HepG2 (cell line): ENCODE measurements at regions not wholly inside any gene's neighbourhood (a gene's known extent, or its start where the extent isn't known, plus 50 kb on each side); places are given as distances from the start of the nearest gene placed in this dataset.

Experiments used
- ATAC-seq: fragments of 200-7000 bp; cut with Tn5 transposase; 3 replicates; pipeline ENCODE4 v1.9.1; 2020; ENCODE audit warnings: mild to moderate bottlenecking, moderate library complexity
- BruUV-seq: library from RNA; stranded (reverse); fragments of 400-500 nt; replicated peaks from 2 replicates; lab custom pipeline; 2021; lab: Mats Ljungman, UMichigan
- CTCF ChIA-PET: fragments of 300-600 bp; formaldehyde crosslinking; extraction: SDS; loops from one replicate; lab custom pipeline; 2021; ENCODE audit warnings: low total read pairs, inconsistent platforms, low intra/inter-chr PET ratio; lab: Yijun Ruan, JAX
- POLR2A ChIA-PET: fragments of 350-600 bp; sonication (Branson Sonifier 250); formaldehyde crosslinking; loops from one replicate; lab custom pipeline; 2020; ENCODE audit warnings: antibody characterized with exemption, inconsistent platforms; lab: Yijun Ruan, JAX
- DNase-seq: peaks from one replicate; pipeline ENCODE4 v3.0.0-alpha.2; 2015; ENCODE audit warnings: low spot score
- FAIRE-seq: peaks from 3 replicates; lab custom pipeline; 2011; peaks lifted over from hg19 to GRCh38; lab: Jason Lieb, UNC
- H2AFZ ChIP-seq: one replicate; pipeline ENCODE4 v1.6.1; 2011; ENCODE audit warnings: low read length, inconsistent platforms
- H3K27ac ChIP-seq: fragments of 300-600 bp; 3 replicates; pipeline ENCODE4 v1.8.0; 2011; ENCODE audit warnings: mixed run types, mild to moderate bottlenecking, mixed read lengths, low read length, inconsistent platforms; ENCODE audit not compliant: insufficient read depth; ENCODE audit errors: extremely low read length
- H3K27me3 ChIP-seq, 2 experiments: fragments of 200-600 bp in 1 of 2; 2 replicates in 1 of 2; 3 replicates in 1 of 2; pipeline versions ENCODE4 v1.6.0 to v1.8.0; 2011; ENCODE audit warnings: low read length in 2 of 2, mild to moderate bottlenecking in 2 of 2, moderate library complexity in 2 of 2, inconsistent platforms in 1 of 2; ENCODE audit not compliant: insufficient read depth in 2 of 2, control insufficient read depth in 1 of 2
- H3K36me3 ChIP-seq, 2 experiments: fragments of 200-600 bp in 1 of 2; replicated peaks in 1 of 2; 2 replicates in 1 of 2; 3 replicates in 1 of 2; pipeline versions ENCODE4 v1.5.1 to v1.8.0; 2011; ENCODE audit warnings: low read length in 2 of 2, inconsistent platforms in 1 of 2; ENCODE audit not compliant: insufficient read depth in 2 of 2, control insufficient read depth in 1 of 2
- H3K4me1 ChIP-seq: 2 replicates; pipeline ENCODE4 v1.5.1; 2012; ENCODE audit warnings: low read length, inconsistent platforms; ENCODE audit not compliant: insufficient read depth
- H3K4me2 ChIP-seq: 2 replicates; pipeline ENCODE4 v1.6.0; 2011; ENCODE audit warnings: low read depth, low read length, inconsistent platforms
- H3K4me3 ChIP-seq, 3 experiments: fragments of 200-600 bp in 1 of 3; sonication (generic), shearing (Covaris generic) in 1 of 3; replicated peaks in 1 of 3; 2 replicates each; pipeline ENCODE4 v1.5.1; 2011 to 2016; ENCODE audit warnings: low read length in 3 of 3, inconsistent platforms in 2 of 3, low read depth in 2 of 3, mild to moderate bottlenecking in 2 of 3, control low read depth in 1 of 3, mixed read lengths in 1 of 3; ENCODE audit not compliant: insufficient read depth in 1 of 3
- H3K79me2 ChIP-seq: one replicate; pipeline ENCODE4 v1.6.1; 2011; ENCODE audit warnings: low read length, inconsistent platforms; ENCODE audit not compliant: insufficient read depth
- H3K9ac ChIP-seq: 2 replicates; pipeline ENCODE4 v1.6.0; 2011; ENCODE audit warnings: mild to moderate bottlenecking, low read depth, low read length, inconsistent platforms; ENCODE audit not compliant: insufficient read depth
- H3K9me3 ChIP-seq: 2 replicates; pipeline ENCODE4 v1.5.1; 2012; ENCODE audit warnings: mild to moderate bottlenecking, low read length
- H4K20me1 ChIP-seq: 2 replicates; pipeline ENCODE4 v1.6.0; 2011; ENCODE audit warnings: inconsistent platforms, mild to moderate bottlenecking, low read length, moderate library complexity; ENCODE audit not compliant: insufficient read depth
- ARNT2 ChIP-seq: sonication (generic); formaldehyde crosslinking; IDR thresholded peaks from 2 replicates; pipeline ENCODE4 v1.8.0; 2022; ENCODE audit warnings: mild to moderate bottlenecking, low read depth, missing genetic modification reagents, moderate library complexity
- ZFP37 ChIP-seq: sonication (generic); formaldehyde crosslinking; IDR thresholded peaks from 2 replicates; pipeline ENCODE4 v1.4.0; 2020; ENCODE audit warnings: missing genetic modification reagents, borderline replicate concordance
- ZNF329 ChIP-seq: sonication (generic); formaldehyde crosslinking; IDR thresholded peaks from 2 replicates; pipeline ENCODE4 v1.9.0; 2021; ENCODE audit warnings: low read depth, mild to moderate bottlenecking, missing genetic modification reagents
- ZNF501 ChIP-seq: sonication (generic); formaldehyde crosslinking; IDR thresholded peaks from 2 replicates; pipeline ENCODE4 v1.5.1; 2020; ENCODE audit warnings: mild to moderate bottlenecking, moderate library complexity, missing genetic modification reagents
- ZNF543 ChIP-seq: sonication (generic); formaldehyde crosslinking; IDR thresholded peaks from 2 replicates; pipeline ENCODE4 v1.4.0; 2020; ENCODE audit warnings: mild to moderate bottlenecking, missing genetic modification reagents
- WGBS: methylation state at CpG from one replicate; pipeline ENCODE4 v1.1.6; 2017; ENCODE audit warnings: low lambda C conversion rate; 5-methylcytosine and 5-hydroxymethylcytosine counted together
- in situ Hi-C: cut with HindIII; loops from 2 replicates; pipeline ENCODE4 v1.10.0; 2017; ENCODE audit warnings: low pct_unique_long_range_greater_than_20kb; ENCODE audit not compliant: extremely low pct_ligation_motif_present
- intact Hi-C: fragments of 100-400 bp; cut with micrococcal nuclease; formaldehyde crosslinking; loops from one replicate; pipeline ENCODE4 v1.10.0; 2022; ENCODE audit not compliant: unreplicated experiment

DNA sequence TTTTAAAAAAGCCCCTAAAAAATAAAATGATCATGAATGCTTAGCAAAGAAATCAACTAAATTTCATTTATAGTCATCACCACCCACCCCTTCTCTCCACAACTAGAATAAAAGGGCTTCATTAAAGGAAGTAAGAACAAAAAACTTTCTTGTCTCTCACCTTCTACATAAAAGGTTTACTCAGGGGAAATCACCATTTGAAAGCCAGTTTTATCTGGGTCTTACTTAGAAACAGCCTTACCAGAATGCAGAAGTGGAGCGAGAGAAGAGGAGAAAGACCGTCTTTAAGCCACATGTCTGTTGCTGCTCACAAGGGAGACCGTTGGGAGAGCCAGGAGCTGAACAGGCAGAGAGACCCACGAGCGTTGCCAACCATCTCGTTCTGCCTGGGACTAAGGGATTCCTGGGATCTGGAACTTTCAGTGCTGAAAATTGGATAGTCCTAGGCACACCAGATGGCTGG lies 350.1 kb upstream of the PROK2 start (continued):
- TF ChIP-seq ZNF543 (no peak), ZNF501 (CRISPR knock-in tag) (no peak)

DNA sequence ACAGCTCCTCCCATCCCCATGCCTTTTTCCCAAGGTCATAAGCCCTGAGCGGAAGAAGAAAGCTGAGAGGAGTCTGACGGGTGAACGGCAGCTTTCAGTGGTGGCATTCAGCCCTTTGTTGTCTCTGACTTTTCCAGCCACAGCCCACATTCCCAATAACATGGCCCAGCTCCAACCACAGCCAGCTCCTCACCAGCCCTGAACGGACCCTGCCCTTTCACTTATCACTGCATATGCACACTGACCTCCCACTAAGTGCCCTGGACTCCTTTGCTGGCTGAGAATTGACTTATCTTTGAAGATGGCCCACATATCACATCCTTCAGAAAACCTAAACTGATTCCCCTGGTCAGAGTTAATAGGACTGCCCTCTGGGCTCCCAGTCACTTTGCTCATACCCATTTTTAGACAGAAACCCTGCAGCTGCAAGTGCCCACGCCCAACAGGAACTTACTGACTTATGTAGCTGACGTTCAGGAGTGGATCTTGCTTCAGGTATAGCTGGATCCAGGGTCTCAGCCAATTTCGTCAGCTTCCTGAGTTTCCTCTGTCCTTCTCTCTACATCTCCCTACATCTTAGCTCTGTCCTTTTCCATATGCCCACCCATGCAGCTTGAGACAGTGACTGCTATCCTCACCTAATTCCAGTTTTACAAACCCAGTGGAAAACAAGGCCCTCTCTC lies 348.5 kb upstream of the PROK2 start:
- Histone ChIP-seq H4K20me1 (no peaks in the 10 kb centered on the region), H3K9me3 (no peaks in the 10 kb centered on the region), H2AFZ (no peak overlapping the region), H3K4me3 (no peak overlapping the region), H3K27ac (no peak overlapping the region), H3K79me2 (no peaks in the 10 kb centered on the region), H3K9ac (no peak overlapping the region), H3K36me3 (no peaks in the 10 kb centered on the region), H3K27me3 (peaks cover 0 to 9% of the 10 kb centered on the region in 2 experiments; a peak in 1 of 5 replicates), H3K4me1 (no peaks in the 10 kb centered on the region; the same call in 1 of the 2 replicates), H3K4me2 (no peak overlapping the region)
- in situ Hi-C loops (no loop called here), intact Hi-C loops (no loop called here)
- WGBS = 7% methylated on average over 7 of the region's 7 CpGs
- DNase-seq = peak; percentile 15
- FAIRE-seq = no peak
- ChIA-PET CTCF (no interaction called here), POLR2A (no interaction called here)
- ATAC-seq = peak; percentile 67
- TF ChIP-seq ZNF329 (CRISPR knock-in tag) (peak; percentile 98), ZFP37 (no peak)
- no TSS peak for BruUV-seq

DNA sequence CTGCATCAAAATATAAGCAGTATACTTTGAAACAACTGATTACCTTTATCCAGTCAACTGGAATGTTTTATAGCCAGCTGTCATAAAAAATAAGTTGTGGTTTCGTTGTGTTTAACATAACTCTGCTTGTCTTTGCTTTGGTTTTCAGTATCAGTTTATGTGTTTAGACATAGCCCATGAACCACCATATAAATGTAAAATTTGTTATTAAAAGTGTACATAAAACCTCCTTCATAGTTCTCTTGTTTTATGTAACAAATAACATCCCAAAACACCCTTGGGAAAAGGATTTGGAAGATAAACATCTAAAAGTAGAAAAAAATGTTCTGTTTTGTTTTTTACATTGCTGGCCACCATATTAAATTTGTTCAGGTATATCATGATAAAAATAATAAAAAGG lies 347.0 kb upstream of the PROK2 start:
- Histone ChIP-seq H3K9me3 (no peaks in the 10 kb centered on the region), H3K4me2 (no peak overlapping the region), H3K27me3 (peaks cover 0 to 5% of the 10 kb centered on the region in 2 experiments; a peak in 1 of 5 replicates), H3K27ac (no peak overlapping the region), H3K4me3 (no peak overlapping the region), H2AFZ (no peak overlapping the region), H3K36me3 (no peaks in the 10 kb centered on the region), H3K9ac (no peak overlapping the region), H3K4me1 (peaks cover 9% of the 10 kb centered on the region), H4K20me1 (no peaks in the 10 kb centered on the region), H3K79me2 (no peaks in the 10 kb centered on the region)
- in situ Hi-C loops (no loop called here), intact Hi-C loops (no loop called here)
- 0% methylated on average over 1 of the region's 1 CpG for WGBS
- BruUV-seq = no TSS peak
- CTCF ChIA-PET = no interaction called here
- ATAC-seq = no peak
- no peak for DNase-seq
- POLR2A ChIA-PET = no interaction called here
- FAIRE-seq = no peak
- no peak for TF ChIP-seq ARNT2 (CRISPR knock-in tag)
